Aorta (tissue), 5 donors: ENCODE measurements at regions not wholly inside any gene's neighbourhood (a gene's known extent, or its start where the extent isn't known, plus 50 kb on each side); places are given as distances from the start of the nearest gene placed in this dataset.

Experiments used
- ATAC-seq: fragments of 200-7000 bp; cut with Tn5 transposase; one replicate; pipeline ENCODE4 v1.9.1; 2022; ENCODE audit warnings: moderate library complexity; ENCODE audit not compliant: low FRiP score
- DNase-seq, 2 donors: peaks; one replicate each; pipeline ENCODE4 v3.0.0-alpha.2; 2020
- H3K27ac ChIP-seq, 2 donors: one replicate each; pipeline ENCODE4 v1.5.1; 2013; ENCODE audit warnings: low read length in 2 of 2, mild to moderate bottlenecking in 2 of 2, moderate library complexity in 2 of 2, control low read depth in 1 of 2, inconsistent platforms in 1 of 2, low read depth in 1 of 2
- H3K27me3 ChIP-seq, 2 donors: one replicate each; pipeline ENCODE4 v1.6.1; 2013; ENCODE audit warnings: control low read depth in 1 of 2, low read length in 1 of 2, mild to moderate bottlenecking in 1 of 2, moderate library complexity in 1 of 2; ENCODE audit not compliant: insufficient read depth in 2 of 2, control insufficient read depth in 1 of 2
- H3K36me3 ChIP-seq, 2 donors: one replicate each; pipeline ENCODE4 v1.6.1; 2013; ENCODE audit warnings: control low read depth in 1 of 2, low read length in 1 of 2, mild to moderate bottlenecking in 1 of 2; ENCODE audit not compliant: insufficient read depth in 2 of 2, control insufficient read depth in 1 of 2
- H3K4me1 ChIP-seq, 2 donors: one replicate each; pipeline ENCODE4 v1.6.1; 2013; ENCODE audit warnings: low read length in 2 of 2, control low read depth in 1 of 2, mild to moderate bottlenecking in 1 of 2, moderate library complexity in 1 of 2; ENCODE audit not compliant: insufficient read depth in 2 of 2, control insufficient read depth in 1 of 2
- H3K4me3 ChIP-seq, 2 donors: one replicate each; pipeline ENCODE4 v1.5.1; 2013; ENCODE audit warnings: low read length in 2 of 2, control low read depth in 1 of 2, mild to moderate bottlenecking in 1 of 2
- H3K9me3 ChIP-seq: one replicate; pipeline ENCODE4 v1.6.1; 2013; ENCODE audit warnings: mild to moderate bottlenecking, low read length; ENCODE audit not compliant: control insufficient read depth
- WGBS, 2 donors: extraction: QIAGEN DNeasy Blood & Tissue Kit; methylation state at CpG; one replicate each; pipeline ENCODE4 v1.1.7; 2013; 5-methylcytosine and 5-hydroxymethylcytosine counted together
- intact Hi-C, 2 donors: fragments of 100-400 bp; cut with DNase I; formaldehyde crosslinking; loops; one replicate each; pipeline versions ENCODE4 v1.14.2 to v1.15.0; 2022
- donor health status: healthy with polysubstance abuse.
- donor health status: Bipolar disorder and iron deficiency.
- donor health status: DM: no; HTN: no; CAD: no.
- donor health status: DM: no; HTN: no; CAD: no.
- donor health status: DM: yes; HTN: yes; CAD: no.

DNA sequence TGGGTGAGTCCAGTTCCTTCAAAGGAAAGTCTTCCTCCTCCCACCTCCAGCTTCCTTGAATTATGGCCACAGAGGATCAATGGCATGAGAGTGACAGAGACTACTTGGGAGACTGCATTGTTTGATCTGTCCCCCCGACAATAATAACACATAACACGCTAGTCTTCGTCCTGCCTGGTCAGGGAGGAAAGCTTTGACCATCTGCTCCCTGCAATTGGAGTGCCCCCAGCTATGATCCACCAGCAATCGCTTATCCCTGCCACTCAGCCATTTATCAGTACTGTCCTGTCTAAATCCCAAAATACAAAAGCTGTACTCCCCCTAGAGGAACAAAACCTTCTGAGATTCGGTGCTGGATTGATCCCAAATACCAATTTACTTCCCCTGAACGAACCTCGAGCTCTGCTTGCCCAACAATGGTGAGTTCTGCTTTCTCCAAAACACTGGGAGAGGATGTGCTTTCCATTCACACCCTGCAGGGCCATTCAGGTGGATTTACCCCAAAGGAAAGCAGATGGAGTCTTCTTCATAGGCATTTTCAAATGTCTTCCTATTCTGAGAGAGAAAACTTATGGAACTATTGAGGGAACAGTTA is 466.7 kb downstream of the TSHZ3 start:
- H3K27ac ChIP-seq, result no peak overlapping the region
- 61 to 63% methylated on average over 7 of the region's 7 CpGs for WGBS, 2 donors
- DNase-seq, result no peak

DNA sequence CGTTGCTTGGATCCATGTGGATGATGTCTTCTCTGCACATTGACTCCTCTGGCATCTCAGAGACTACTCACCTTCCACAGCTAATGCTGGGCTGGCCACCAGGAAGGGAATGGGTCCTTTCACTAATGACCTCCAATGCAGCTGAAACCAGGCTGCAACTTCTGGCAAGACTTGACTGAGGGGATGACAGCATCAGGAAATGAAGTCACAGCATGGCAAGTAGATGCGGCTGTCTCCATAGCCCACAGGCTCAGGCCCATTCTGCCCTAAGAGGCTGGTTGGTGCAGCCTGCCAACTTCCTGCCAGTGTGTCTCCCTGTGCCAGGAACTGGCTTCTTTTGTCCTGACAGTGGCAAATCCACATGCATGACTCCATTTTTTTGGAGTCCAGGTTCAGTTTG is 467.3 kb downstream of the TSHZ3 start:
- peaks cover 2% of the 10 kb centered on the region for H3K9me3 ChIP-seq
- DNase-seq, result no peak
- 49 to 63% methylated on average over 2 of the region's 2 CpGs for WGBS, 2 donors

More for the DNA sequence above, 466.7 kb downstream of the TSHZ3 start:
- ATAC-seq, result no peak
- no peaks in the 10 kb centered on the region for H3K4me1 ChIP-seq
- no peak overlapping the region for H3K4me3 ChIP-seq
- no peaks in the 10 kb centered on the region for H3K27me3 ChIP-seq
- no peaks in the 10 kb centered on the region for H3K36me3 ChIP-seq
- H3K9me3 ChIP-seq, result peaks cover 2% of the 10 kb centered on the region
- intact Hi-C loops, result no loop called here

DNA sequence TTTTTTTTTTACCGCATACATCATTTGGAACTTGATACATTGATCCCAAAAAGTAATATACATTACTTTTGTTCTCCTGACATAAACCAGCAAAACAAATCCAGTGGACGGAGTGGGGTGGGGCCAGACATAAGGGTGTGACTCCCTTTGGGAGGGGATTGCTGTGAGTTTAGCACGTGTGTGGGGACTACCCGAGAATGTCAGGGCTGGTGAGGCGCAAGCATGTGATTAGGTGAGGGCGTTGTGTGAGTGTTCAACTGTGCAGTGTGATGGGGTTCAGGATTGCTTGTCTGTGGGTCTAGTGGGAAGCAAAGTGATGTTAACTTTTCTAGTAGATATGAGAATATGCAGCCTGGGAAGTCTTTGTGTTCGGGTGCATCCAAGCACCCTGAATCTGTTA is 468.0 kb downstream of the TSHZ3 start:
- H3K4me1 ChIP-seq, result no peaks in the 10 kb centered on the region
- H3K4me3 ChIP-seq, result no peak overlapping the region
- no peaks in the 10 kb centered on the region for H3K27me3 ChIP-seq
- DNase-seq (no peak), ATAC-seq (no peak)
- intact Hi-C loops, result no loop called here
- no peak overlapping the region for H3K27ac ChIP-seq
- no peaks in the 10 kb centered on the region for H3K36me3 ChIP-seq
- H3K9me3 ChIP-seq, result peaks cover 2% of the 10 kb centered on the region
- 61 to 63% methylated on average over 7 of the region's 7 CpGs for WGBS, 2 donors

More for the DNA sequence above, 467.3 kb downstream of the TSHZ3 start:
- H3K36me3 ChIP-seq, result no peaks in the 10 kb centered on the region
- no peak for ATAC-seq
- H3K4me1 ChIP-seq, result no peaks in the 10 kb centered on the region
- no peaks in the 10 kb centered on the region for H3K27me3 ChIP-seq
- H3K27ac ChIP-seq, result no peak overlapping the region
- intact Hi-C loops, result no loop called here
- no peak overlapping the region for H3K4me3 ChIP-seq

DNA sequence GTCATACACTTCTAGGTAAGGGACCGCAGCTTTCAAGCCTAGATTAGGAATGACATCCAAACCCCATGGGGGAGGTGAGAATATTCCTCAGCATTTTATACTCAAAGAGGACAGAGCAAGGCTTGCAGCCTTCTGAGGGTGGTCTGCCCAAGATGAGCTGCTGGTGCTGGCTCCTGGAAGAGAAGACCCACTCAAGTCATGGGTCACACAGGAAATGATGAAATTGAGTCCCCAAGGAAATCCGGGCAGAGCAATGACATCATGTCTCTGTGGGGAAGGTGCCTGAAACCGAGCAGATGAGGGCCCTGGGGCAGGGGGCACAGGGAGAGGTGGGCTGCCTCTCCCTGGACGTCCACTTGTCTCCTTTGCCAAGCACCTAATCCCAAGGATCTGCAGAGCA is 468.7 kb downstream of the TSHZ3 start:
- Histone ChIP-seq H3K27ac (no peak overlapping the region), H3K27me3 (no peaks in the 10 kb centered on the region)

DNA sequence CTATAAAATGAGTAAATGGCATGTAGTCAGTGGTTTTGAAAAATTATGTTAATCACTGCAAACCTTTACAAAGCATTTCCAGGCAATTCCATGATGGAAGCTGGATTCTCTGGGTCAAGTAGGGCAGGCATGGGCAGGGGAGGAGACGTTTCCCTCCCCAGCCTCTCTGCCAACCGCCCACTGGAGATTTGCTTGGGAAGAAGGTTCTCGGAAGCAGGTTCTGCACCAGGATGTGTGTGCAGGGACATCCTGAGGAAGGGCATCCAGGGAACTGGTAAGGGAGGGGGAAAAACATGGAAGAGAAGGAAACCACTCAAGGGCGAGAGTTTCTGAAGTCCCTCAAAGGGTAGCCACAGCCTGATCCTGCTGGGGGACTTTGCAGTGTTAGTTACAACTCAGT is 469.1 kb downstream of the TSHZ3 start:
- no peak for DNase-seq
- intact Hi-C loops, result no loop called here
- 78 to 82% methylated on average over 4 of the region's 4 CpGs for WGBS, 2 donors

More for the DNA sequence above, 468.7 kb downstream of the TSHZ3 start:
- Histone ChIP-seq H3K36me3 (no peaks in the 10 kb centered on the region), H3K4me1 (no peaks in the 10 kb centered on the region), H3K4me3 (no peak overlapping the region), H3K9me3 (peaks cover 2% of the 10 kb centered on the region)
- DNase-seq, result no peak
- intact Hi-C loops, result no loop called here
- ATAC-seq, result no peak
- 44 to 51% methylated on average over 4 of the region's 4 CpGs for WGBS, 2 donors

DNA sequence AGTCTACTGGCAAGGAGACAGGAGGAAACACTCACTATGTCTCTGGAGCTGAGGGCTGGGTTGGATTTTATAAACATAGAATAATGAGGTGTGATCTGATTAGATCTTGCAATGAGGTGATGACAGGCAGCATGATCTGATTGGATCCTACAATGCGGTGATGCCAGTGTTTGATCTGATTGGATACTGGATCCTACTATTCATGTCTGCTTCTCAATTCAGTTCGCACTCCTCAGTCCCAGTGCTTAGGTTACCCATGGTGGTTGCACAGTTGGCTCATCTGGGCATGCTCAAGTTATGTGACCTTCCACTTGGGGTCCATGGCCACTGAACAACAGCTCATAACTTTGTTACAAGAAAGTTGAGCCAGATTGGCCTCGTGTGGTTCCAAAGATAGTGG is 469.5 kb downstream of the TSHZ3 start:
- Histone ChIP-seq H3K27ac (no peak overlapping the region), H3K27me3 (no peaks in the 10 kb centered on the region), H3K9me3 (peaks cover 2% of the 10 kb centered on the region), H3K4me1 (no peaks in the 10 kb centered on the region), H3K36me3 (no peaks in the 10 kb centered on the region), H3K4me3 (no peak overlapping the region)
- WGBS, 2 donors, result 71 to 79% methylated on average over 3 of the region's 3 CpGs
- DNase-seq, result no peak
- ATAC-seq, result no peak
- intact Hi-C loops, result no loop called here

More for the DNA sequence above, 469.1 kb downstream of the TSHZ3 start:
- no peak overlapping the region for H3K4me3 ChIP-seq
- no peak for ATAC-seq
- no peaks in the 10 kb centered on the region for H3K4me1 ChIP-seq
- no peaks in the 10 kb centered on the region for H3K36me3 ChIP-seq
- no peak overlapping the region for H3K27ac ChIP-seq
- H3K27me3 ChIP-seq, result no peaks in the 10 kb centered on the region
- H3K9me3 ChIP-seq, result peaks cover 2% of the 10 kb centered on the region

DNA sequence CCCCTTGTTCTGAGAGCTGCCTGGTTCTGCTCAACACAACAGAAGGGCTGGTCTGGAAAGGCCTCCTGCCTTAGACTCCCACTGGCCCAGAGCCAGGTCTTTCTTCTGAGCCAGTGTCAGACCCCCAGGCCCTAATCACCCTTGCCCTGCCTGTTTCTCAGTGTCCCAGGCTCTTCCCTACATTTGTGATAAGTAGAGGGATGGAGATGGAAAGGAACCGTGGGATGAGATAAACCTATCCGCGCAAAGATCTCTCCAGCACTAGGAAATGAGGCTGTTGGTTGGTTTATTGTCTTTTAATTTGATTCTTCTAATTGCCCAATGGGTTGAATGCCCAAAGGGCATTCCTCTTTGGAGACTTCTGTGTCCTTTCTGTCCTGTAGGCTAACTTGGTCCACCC is 470.0 kb downstream of the TSHZ3 start:
- no peaks in the 10 kb centered on the region for H3K9me3 ChIP-seq
- DNase-seq, result no peak
- H3K27me3 ChIP-seq, result no peaks in the 10 kb centered on the region
- no peaks in the 10 kb centered on the region for H3K4me1 ChIP-seq
- 89 to 92% methylated on average over 3 of the region's 3 CpGs for whole genome bisulfite sequencing, 2 donors
- no peak overlapping the region for H3K4me3 ChIP-seq
- no peaks in the 10 kb centered on the region for H3K36me3 ChIP-seq
- intact Hi-C loops, result no loop called here
- no peak overlapping the region for H3K27ac ChIP-seq
- ATAC-seq, result no peak

DNA sequence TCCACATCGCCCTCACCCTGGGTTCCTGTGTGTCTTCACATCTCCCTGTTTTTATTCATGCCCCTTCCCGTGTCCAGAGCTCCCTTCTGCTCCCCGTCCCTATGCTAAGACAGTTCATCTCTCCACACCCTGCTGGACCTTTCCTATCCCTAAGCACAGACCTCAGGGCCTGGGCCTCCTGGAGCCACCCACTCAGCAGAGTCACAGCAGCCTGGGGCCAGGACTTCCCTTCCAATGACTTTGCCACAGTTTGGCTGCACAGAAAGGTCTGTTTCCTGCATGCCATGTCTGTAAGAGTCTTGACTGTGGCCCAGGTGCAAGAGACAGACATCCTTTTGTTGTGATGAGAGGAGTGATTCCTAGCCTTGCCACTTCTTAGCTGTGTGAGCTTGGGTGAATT is 470.7 kb downstream of the TSHZ3 start:
- 59 to 74% methylated on average over 3 of the region's 3 CpGs for WGBS, 2 donors
- no peaks in the 10 kb centered on the region for H3K27me3 ChIP-seq
- intact Hi-C loops, result no loop called here
- ATAC-seq, result no peak
- no peak overlapping the region for H3K4me3 ChIP-seq
- no peaks in the 10 kb centered on the region for H3K9me3 ChIP-seq
- DNase-seq, result no peak
- no peaks in the 10 kb centered on the region for H3K36me3 ChIP-seq
- no peak overlapping the region for H3K27ac ChIP-seq
- H3K4me1 ChIP-seq, result no peaks in the 10 kb centered on the region

DNA sequence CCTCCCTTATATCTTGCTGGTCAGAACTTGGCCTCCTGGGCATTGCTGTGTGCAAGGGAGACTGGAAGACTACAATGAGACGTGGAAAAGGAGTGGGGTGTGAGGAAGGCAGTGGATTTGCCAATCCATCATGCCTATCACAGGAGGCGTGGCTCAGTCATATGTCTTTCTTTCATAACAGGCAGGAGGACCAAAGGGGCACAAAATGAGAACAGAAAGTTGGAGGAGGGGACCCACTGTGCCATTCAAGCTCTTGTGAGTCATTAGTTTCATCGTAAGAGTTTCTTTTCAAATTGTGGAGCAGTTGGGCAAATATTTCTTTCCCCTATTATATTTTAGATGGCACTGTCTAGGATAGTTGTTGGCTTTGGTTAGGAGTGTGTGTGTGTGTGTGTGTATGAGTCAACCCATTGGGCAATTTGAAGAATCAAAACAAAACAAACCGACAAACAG is 471.5 kb downstream of the TSHZ3 start:
- 47 to 48% methylated on average over 4 of the region's 4 CpGs for WGBS, 2 donors

More for the DNA sequence above, 471.5 kb downstream of the TSHZ3 start:
- Histone ChIP-seq H3K4me3 (no peak overlapping the region), H3K27ac (no peak overlapping the region), H3K36me3 (no peaks in the 10 kb centered on the region), H3K9me3 (no peaks in the 10 kb centered on the region), H3K4me1 (no peaks in the 10 kb centered on the region), H3K27me3 (no peaks in the 10 kb centered on the region)
- no peak for ATAC-seq
- DNase-seq, result no peak
- intact Hi-C loops, result no loop called here
